ENCODE measurements at regions not wholly inside any gene's neighbourhood (a gene's known extent, or its start where the extent isn't known, plus 50 kb on each side); places are given as distances from the start of the nearest gene placed in this dataset.

- Mint-ChIP-seq H3K4me3 (no peak overlapping the region), H3K4me1 (ENCODE audit: low read depth) (peaks cover 41% of the 10 kb centered on the region), H3K9me3 (no peaks in the 10 kb centered on the region), H3K27me3 (no peaks in the 10 kb centered on the region), H3K27ac (no peak overlapping the region), H3K36me3 (ENCODE audit: low read depth) (no peaks in the 10 kb centered on the region)
- TF ChIP-seq CTCF (IDR thresholded peaks at IDR 0.05) = no peak
- DNase-seq (no peak), ATAC-seq (no peak)
- ChIA-PET CTCF (interaction anchor here (1.5 to 1.8 kb wide), 4 partner anchors 18 to 135 kb away, joined by 4 to 5 read pairs (median 4); no protein-coding TSS in a partner anchor), POLR2A (interaction anchor here (0.6 kb wide), 1 partner anchor 304 kb away, joined by 4 read pairs; no protein-coding TSS in a partner anchor)
- intact Hi-C loops (cut with micrococcal nuclease) = loop anchor here (5.0 kb wide), 3 partner anchors 68 to 267 kb away; no protein-coding TSS in a partner anchor
These were observed 245.2 kb downstream of the NFKBIZ start for GRCh38 chr3:102094506-102094905.

DNA sequence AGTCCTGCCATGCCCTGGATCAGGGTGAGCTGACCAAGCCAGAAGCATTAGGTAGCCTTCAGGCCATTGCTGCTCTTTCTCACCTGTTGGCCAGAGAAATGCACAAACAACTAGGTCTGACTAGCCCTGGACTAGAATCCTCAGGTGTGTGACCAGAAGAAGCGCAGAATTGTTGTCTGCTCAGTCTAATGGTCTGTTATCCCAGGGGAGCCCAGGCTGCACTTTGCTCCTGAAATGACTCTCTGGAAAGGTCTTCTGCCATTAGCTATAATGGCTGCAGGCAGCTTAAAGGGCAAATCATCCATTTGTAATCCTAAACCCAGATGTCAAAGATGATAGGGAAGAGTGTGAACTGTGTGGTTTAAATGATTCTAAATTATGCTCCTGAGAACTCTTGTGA, 246.1 kb downstream of the NFKBIZ start:
- intact Hi-C loops (cut with micrococcal nuclease) = no loop called here
- H3K9me3 Mint-ChIP-seq = no peaks in the 10 kb centered on the region
- POLR2A ChIA-PET = no interaction called here
- H3K27me3 Mint-ChIP-seq = no peaks in the 10 kb centered on the region
- no peak for ATAC-seq
- H3K4me3 Mint-ChIP-seq = no peak overlapping the region
- no peak for TF ChIP-seq CTCF (IDR thresholded peaks at IDR 0.05)
- CTCF ChIA-PET = interaction anchor here (1.5 to 1.7 kb wide), 3 partner anchors 19 to 134 kb away, joined by 4 to 6 read pairs (median 5); no protein-coding TSS in a partner anchor
- H3K27ac Mint-ChIP-seq = no peak overlapping the region
- no peak for DNase-seq
- peaks cover 41% of the 10 kb centered on the region for H3K4me1 Mint-ChIP-seq (ENCODE audit: low read depth)
- no peaks in the 10 kb centered on the region for H3K36me3 Mint-ChIP-seq (ENCODE audit: low read depth)

DNA sequence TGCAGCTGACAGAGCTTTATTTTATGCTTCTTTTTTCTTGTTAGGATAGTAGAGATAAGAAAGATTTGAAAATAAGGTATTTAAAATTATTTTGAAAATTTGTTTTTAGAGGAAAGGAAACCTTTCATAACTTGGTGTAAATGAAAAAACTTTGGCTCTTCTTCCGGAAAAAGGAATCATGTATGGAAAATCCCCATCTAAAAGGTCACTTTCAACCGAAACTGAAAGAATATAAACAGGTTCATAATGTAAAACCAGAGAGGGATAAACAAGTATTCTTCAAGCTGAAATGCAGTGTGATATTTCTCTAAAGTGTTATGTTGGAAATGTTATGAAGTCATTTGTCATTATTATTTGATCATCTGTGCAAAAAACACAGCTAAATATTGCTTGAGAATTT, 246.8 kb downstream of the NFKBIZ start:
- H3K4me3 Mint-ChIP-seq = no peak overlapping the region
- intact Hi-C loops (cut with micrococcal nuclease) = no loop called here
- TF ChIP-seq CTCF (IDR thresholded peaks at IDR 0.05) = no peak
- CTCF ChIA-PET = interaction anchor here (1.7 kb wide), 1 partner anchor 133 kb away, joined by 6 read pairs; no protein-coding TSS in a partner anchor
- H3K36me3 Mint-ChIP-seq (ENCODE audit: low read depth) = no peaks in the 10 kb centered on the region
- H3K4me1 Mint-ChIP-seq (ENCODE audit: low read depth) = peaks cover 41% of the 10 kb centered on the region
- DNase-seq (no peak), ATAC-seq (no peak)
- no peaks in the 10 kb centered on the region for H3K9me3 Mint-ChIP-seq
- no peaks in the 10 kb centered on the region for H3K27me3 Mint-ChIP-seq
- H3K27ac Mint-ChIP-seq = no peak overlapping the region
- POLR2A ChIA-PET = interaction anchor here (0.6 kb wide), 1 partner anchor 722 kb away, joined by 3 read pairs; no protein-coding TSS in a partner anchor

DNA sequence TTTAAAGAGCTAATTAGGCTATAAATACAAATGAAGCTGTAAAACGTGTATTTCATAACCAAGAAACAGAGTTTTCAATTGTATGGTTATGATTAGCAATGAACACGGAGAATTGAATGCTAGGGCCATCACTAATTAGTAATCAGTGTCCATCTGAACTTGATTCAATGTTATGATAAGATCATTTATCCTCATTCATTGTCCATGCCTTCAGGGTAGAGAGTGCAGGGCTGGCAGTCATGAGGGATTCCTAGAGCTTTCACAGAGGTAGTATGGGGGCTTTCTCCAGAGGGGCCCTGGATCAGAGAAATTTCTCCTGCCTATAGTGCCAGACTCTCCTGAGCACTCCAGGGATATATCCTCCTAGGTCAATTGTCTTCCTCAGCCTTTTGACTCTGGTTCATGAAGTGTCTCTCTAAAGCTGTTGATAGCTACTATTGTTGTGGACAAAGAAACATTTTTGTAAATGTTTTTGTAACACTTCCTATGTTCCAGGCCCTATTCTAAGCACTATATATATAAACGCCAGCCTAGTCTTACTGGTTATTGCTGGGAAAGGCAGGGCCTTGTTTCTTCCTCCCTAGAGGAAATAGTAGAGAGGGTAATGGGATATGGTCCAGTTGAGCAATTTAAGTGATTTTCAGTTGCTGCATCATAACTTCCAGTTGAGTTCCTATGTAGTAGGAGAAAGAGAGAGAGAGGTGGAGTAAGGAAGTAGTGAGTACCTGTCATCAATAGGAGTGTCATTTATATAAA, 249.0 kb downstream of the NFKBIZ start:
- Mint-ChIP-seq H3K36me3 (ENCODE audit: low read depth) (no peaks in the 10 kb centered on the region), H3K27me3 (peaks cover 2% of the 10 kb centered on the region), H3K4me3 (no peak overlapping the region), H3K27ac (no peak overlapping the region), H3K9me3 (no peaks in the 10 kb centered on the region), H3K4me1 (ENCODE audit: low read depth) (peaks cover 21% of the 10 kb centered on the region)
- no peak for DNase-seq
- intact Hi-C loops (cut with micrococcal nuclease) = no loop called here
- POLR2A ChIA-PET = interaction anchor here (0.7 to 1.4 kb wide), 3 partner anchors 10 to 71 kb away, joined by 3 read pairs; no protein-coding TSS in a partner anchor
- CTCF ChIA-PET = interaction anchor here (1.2 kb wide), 1 partner anchor 131 kb away, joined by 3 read pairs; no protein-coding TSS in a partner anchor
- TF ChIP-seq CTCF (IDR thresholded peaks at IDR 0.05) = no peak
- no peak for ATAC-seq

GRCh38 chr3:102099913-102100312, 250.6 kb downstream of the NFKBIZ start:
- H3K4me3 Mint-ChIP-seq = no peak overlapping the region
- DNase-seq (no peak), ATAC-seq (no peak)
- peaks cover 2% of the 10 kb centered on the region for H3K27me3 Mint-ChIP-seq
- intact Hi-C loops (cut with micrococcal nuclease) = no loop called here
- H3K9me3 Mint-ChIP-seq = no peaks in the 10 kb centered on the region
- H3K4me1 Mint-ChIP-seq (ENCODE audit: low read depth) = peaks cover 12% of the 10 kb centered on the region
- ChIA-PET POLR2A (interaction anchor here (0.7 to 0.8 kb wide), 2 partner anchors 11 to 78 kb away, joined by 3 read pairs; no protein-coding TSS in a partner anchor), CTCF (no interaction called here)
- TF ChIP-seq CTCF (IDR thresholded peaks at IDR 0.05) = no peak
- no peaks in the 10 kb centered on the region for H3K36me3 Mint-ChIP-seq (ENCODE audit: low read depth)
- no peak overlapping the region for H3K27ac Mint-ChIP-seq

All from activated CD8-positive, alpha-beta T cell treated with anti-CD3 and anti-CD28 coated beads for 36 hours (primary cell).